Mucosa of rectum (tissue), 2 donors: ENCODE measurements at regions not wholly inside any gene's neighbourhood (a gene's known extent, or its start where the extent isn't known, plus 50 kb on each side); places are given as distances from the start of the nearest gene placed in this dataset.

Experiments used
- H3K27ac ChIP-seq, 2 donors: one replicate each; pipeline ENCODE4 v1.7.0; 2013; ENCODE audit warnings: inconsistent platforms in 2 of 2, low read depth in 2 of 2, low read length in 2 of 2
- H3K27me3 ChIP-seq, 2 donors: one replicate each; pipeline ENCODE4 v1.7.0; 2013; ENCODE audit warnings: low read length in 2 of 2; ENCODE audit not compliant: control insufficient read depth in 2 of 2, insufficient read depth in 2 of 2
- H3K36me3 ChIP-seq, 2 donors: one replicate each; pipeline ENCODE4 v1.7.0; 2013; ENCODE audit warnings: low read length in 2 of 2; ENCODE audit not compliant: control insufficient read depth in 2 of 2, insufficient read depth in 2 of 2
- H3K4me1 ChIP-seq, 2 donors: one replicate each; pipeline ENCODE4 v1.7.0; 2013; ENCODE audit warnings: low read length in 2 of 2, mild to moderate bottlenecking in 1 of 2; ENCODE audit not compliant: control insufficient read depth in 2 of 2, insufficient read depth in 2 of 2
- H3K4me3 ChIP-seq, 2 donors: one replicate each; pipeline ENCODE4 v1.7.0; 2013; ENCODE audit warnings: low read length in 2 of 2
- H3K9ac ChIP-seq, 2 donors: one replicate each; pipeline ENCODE4 v1.7.0; 2013; ENCODE audit warnings: low read length in 2 of 2, low read depth in 1 of 2, mild to moderate bottlenecking in 1 of 2
- H3K9me3 ChIP-seq, 2 donors: one replicate each; pipeline ENCODE4 v1.7.0; 2013; ENCODE audit warnings: low read length in 2 of 2; ENCODE audit not compliant: control insufficient read depth in 2 of 2
- donor health status: healthy.
- donor health status: Normal muscosa, but diverticular disease.

DNA sequence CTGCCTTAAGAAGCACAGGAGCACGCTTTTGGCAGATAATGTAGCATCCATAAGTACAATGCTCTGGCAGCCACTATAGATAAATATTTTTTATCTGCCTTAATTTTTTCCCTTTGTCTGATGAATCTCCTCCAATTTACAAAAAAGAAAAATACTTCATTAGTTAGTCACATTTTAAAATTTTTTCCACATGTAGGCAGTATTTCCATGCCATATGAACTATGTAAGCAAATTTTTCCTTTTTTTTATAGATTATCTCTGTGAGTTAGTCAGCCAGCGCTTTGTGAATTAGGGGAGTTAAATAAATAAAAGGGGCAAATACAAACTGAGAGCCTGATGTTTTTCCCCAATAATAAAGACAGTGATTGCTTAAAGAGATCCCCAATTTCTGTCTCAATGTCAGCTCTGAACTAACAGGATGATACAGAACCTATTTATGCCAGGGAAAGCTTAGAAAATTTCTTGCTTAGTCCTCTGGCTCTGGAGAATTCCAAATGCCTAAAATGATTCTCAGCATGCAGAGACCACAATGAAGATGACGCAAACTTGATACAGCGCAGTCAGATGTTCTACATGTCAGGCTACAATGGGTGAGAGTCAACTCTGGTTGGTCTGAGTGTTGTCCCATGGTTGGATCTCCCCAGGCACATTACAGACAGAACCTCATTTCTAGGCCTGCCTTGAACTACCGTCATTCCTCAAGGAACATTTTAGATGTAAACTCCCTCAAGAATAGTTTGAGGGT lies 390.4 kb upstream of the CDH6 start:
- H3K9me3 ChIP-seq = no peaks in the 10 kb centered on the region
- H3K27me3 ChIP-seq = no peaks in the 10 kb centered on the region
- H3K9ac ChIP-seq = no peak overlapping the region
- no peak overlapping the region for H3K27ac ChIP-seq
- H3K36me3 ChIP-seq = no peaks in the 10 kb centered on the region
- no peak overlapping the region for H3K4me3 ChIP-seq
- no peaks in the 10 kb centered on the region for H3K4me1 ChIP-seq

DNA sequence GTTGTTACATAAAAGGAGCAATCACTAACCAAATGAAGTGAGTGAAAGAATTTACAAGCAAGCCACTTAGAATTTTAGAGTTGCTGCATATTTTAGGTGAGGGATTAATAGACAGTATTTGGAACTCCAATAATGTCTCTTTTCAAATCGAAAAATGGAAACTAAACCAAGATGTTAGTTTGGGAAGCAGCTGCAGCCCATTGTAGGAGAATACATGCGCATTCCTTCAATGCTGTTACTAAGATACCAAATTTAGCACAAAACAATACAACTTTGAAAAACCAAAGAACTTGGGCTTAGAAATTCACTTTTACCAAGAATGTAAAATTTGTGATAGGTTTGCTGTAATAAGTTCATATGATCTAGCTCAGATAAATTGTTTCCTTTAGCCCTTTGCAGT lies 411.8 kb upstream of the CDH6 start:
- Histone ChIP-seq H3K4me3 (no peak overlapping the region), H3K27me3 (no peaks in the 10 kb centered on the region), H3K9ac (no peak overlapping the region), H3K4me1 (no peaks in the 10 kb centered on the region), H3K9me3 (no peaks in the 10 kb centered on the region), H3K27ac (no peak overlapping the region), H3K36me3 (no peaks in the 10 kb centered on the region)

DNA sequence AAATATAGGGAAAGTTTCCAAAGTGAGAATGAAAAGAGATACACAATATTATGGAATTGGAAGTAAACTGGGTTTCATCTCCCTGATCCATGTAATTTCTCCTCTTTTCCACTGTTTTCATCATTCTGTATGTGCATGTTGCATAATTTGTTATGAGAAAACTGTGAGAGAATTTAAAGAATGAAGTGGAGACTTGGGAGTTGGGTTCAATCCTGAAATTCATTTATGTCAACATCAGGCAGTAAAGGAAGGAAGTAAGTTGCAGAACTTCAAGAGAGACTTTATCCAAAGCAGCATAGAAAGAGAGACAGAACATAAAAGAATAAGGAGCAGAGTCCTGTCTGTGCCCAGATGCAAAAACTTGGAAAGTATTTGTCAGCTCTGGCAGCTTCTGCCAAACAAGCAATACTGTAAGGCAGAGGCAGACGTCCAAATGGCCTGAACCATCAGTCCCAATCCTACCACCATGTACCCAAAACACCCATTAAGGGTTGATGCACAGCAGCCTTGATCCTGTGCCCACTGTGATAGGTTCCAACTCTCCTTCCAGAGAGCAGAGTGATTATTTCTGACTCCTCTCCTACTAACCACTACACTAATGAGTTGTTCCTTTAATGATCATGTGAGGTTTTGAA lies 425.3 kb upstream of the CDH6 start:
- Histone ChIP-seq H3K4me1 (no peaks in the 10 kb centered on the region), H3K36me3 (no peaks in the 10 kb centered on the region), H3K27ac (no peak overlapping the region), H3K9ac (no peak overlapping the region), H3K27me3 (no peaks in the 10 kb centered on the region), H3K4me3 (no peak overlapping the region), H3K9me3 (no peaks in the 10 kb centered on the region)

DNA sequence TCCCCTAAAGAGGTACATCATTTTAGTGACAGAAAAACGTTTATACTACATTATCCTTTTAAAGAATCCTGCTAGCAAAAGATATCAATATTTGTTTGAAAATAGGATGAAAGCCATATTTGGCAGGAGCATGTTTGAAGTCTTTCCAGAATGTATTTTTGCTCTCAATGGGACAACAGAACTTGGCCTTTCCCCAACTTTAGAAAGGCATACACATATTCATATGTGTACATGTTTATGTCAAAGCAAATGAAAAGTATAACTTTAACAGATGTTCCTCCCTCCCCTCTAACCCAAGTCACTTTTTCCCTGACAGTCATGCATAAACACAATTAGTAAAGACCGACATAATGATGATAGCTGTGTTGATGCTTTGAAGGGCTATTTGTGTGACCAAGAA lies 427.8 kb upstream of the CDH6 start:
- Histone ChIP-seq H3K36me3 (no peaks in the 10 kb centered on the region), H3K9ac (no peak overlapping the region), H3K27me3 (no peaks in the 10 kb centered on the region), H3K4me1 (no peaks in the 10 kb centered on the region), H3K4me3 (no peak overlapping the region), H3K27ac (no peak overlapping the region), H3K9me3 (no peaks in the 10 kb centered on the region)

DNA sequence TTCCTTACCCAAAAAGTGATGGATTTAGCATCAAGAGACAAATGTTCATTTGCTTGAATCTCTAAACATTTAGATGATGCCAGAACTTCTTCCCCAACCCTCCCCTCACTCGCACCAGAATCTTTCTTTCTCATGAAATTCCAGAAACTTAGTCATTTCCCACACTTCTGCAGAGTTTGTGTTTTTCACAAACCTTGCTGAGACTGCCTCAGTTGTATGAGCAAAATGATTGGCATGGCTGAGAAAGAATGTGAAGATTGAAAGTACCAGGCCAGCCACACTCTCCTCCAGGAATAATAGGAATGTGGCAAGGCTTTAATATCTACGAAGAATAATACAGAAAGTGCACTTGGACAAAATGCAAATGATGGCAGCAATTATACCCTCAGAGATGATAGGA lies 428.3 kb upstream of the CDH6 start:
- Histone ChIP-seq H3K27ac (no peak overlapping the region), H3K4me3 (no peak overlapping the region), H3K4me1 (no peaks in the 10 kb centered on the region), H3K36me3 (no peaks in the 10 kb centered on the region), H3K9me3 (no peaks in the 10 kb centered on the region), H3K9ac (no peak overlapping the region), H3K27me3 (no peaks in the 10 kb centered on the region)

DNA sequence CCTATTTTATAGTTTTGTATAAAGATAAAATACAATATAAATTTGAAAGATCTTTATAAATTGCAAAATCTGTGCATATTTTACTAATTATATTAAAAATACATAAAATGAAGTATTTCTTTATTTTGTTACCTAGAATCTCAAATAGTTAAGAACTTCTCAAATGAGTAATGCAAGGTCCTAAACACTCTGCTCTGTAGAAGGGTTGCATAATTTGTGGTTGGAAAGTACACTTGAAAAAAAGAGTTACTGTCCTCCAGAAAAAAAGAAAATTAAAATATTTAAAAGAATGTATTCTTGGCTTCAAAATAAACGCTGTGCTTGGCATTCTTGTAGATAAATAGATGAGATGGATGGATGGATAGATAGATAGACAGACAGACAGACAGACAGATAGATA lies 428.8 kb upstream of the CDH6 start:
- Histone ChIP-seq H3K4me3 (no peak overlapping the region), H3K27ac (no peak overlapping the region), H3K9me3 (no peaks in the 10 kb centered on the region), H3K4me1 (no peaks in the 10 kb centered on the region), H3K9ac (no peak overlapping the region), H3K27me3 (no peaks in the 10 kb centered on the region), H3K36me3 (no peaks in the 10 kb centered on the region)

DNA sequence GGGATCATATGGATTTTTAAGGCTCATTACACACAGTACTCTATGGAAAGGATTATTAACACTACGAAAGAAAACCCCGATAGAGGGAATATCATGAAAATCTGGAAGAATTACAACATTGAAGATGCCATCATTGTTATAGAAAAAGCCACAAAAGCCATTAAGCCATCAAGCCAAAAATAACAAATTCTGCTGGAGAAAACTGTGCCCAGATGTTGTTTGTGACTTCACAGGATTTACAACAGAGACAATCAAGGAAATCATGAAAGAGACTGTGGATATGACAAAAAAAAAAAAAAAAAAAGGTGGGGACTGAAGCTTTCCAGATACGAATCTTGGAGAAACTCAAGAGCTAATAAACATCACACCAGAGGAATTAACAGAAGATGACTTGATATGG lies 433.8 kb upstream of the CDH6 start:
- no peak overlapping the region for H3K4me3 ChIP-seq
- no peaks in the 10 kb centered on the region for H3K9me3 ChIP-seq
- H3K27me3 ChIP-seq = no peaks in the 10 kb centered on the region
- H3K36me3 ChIP-seq = no peaks in the 10 kb centered on the region
- H3K4me1 ChIP-seq = no peaks in the 10 kb centered on the region
- no peak overlapping the region for H3K27ac ChIP-seq
- no peak overlapping the region for H3K9ac ChIP-seq

DNA sequence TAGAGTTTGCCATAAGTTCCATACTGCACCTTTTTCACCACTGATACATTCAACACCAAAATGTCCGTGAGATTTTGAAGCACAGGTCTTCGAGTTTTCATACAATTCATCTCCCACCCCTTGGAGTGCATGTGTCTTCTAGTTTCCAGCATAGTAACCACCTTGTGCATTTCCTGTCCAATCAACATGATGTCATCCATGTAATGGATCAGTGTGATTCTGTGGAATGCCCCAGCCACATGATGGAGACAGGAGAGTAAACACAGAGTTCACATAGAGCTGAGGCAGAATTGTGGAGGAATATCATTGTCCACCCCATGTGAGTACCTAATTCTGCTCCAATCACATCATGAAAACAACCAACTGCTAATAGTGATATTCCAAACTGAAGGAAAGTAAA lies 441.5 kb upstream of the CDH6 start:
- no peaks in the 10 kb centered on the region for H3K27me3 ChIP-seq
- H3K36me3 ChIP-seq = no peaks in the 10 kb centered on the region
- H3K9me3 ChIP-seq = no peaks in the 10 kb centered on the region
- no peak overlapping the region for H3K27ac ChIP-seq
- no peaks in the 10 kb centered on the region for H3K4me1 ChIP-seq
- no peak overlapping the region for H3K9ac ChIP-seq
- H3K4me3 ChIP-seq = no peak overlapping the region

DNA sequence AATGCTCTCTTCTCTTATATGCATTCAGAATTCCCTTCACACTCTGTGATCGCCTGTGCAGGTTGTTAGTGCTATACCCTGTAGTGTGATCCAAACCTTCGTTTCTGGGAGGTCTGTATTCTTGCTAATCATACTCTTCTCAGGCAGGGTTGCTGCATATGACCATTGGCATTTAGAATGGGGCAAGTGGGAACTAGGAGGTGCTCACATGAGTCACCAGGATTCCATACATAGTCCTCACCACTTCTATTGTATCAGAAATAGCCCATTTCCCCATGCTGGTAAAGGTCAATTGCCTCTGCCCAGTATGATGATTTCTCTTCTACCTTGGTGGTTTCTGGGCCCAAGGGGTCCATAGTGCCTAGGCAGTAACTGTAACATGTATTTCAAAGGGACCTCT lies 443.5 kb upstream of the CDH6 start:
- Histone ChIP-seq H3K4me3 (no peak overlapping the region), H3K9me3 (no peaks in the 10 kb centered on the region), H3K36me3 (no peaks in the 10 kb centered on the region), H3K4me1 (no peaks in the 10 kb centered on the region), H3K27ac (no peak overlapping the region), H3K9ac (no peak overlapping the region), H3K27me3 (no peaks in the 10 kb centered on the region)

DNA sequence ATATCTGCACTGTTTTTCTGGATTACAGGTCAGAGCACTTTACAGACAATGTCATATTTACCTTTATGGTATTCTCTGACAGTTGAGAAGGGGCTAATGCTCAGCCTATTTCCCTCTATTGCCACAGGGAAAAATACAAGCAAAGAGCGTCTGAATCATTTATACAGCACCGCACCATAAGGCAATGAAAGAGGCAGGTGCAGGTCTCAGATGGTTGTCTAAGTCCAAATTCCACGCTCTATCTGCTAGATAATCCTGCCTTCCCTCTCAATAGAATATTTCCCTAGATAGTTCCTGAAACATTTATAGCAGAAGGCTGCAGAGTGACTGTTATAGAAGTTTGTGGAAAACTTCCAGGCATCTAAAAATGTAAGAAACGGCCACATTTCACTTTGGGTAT lies 446.1 kb upstream of the CDH6 start:
- H3K9me3 ChIP-seq = no peaks in the 10 kb centered on the region
- H3K27me3 ChIP-seq = no peaks in the 10 kb centered on the region
- H3K4me3 ChIP-seq = no peak overlapping the region
- H3K27ac ChIP-seq = no peak overlapping the region
- no peaks in the 10 kb centered on the region for H3K4me1 ChIP-seq
- no peak overlapping the region for H3K9ac ChIP-seq
- H3K36me3 ChIP-seq = no peaks in the 10 kb centered on the region
